K562 (cell line): ENCODE measurements at regions not wholly inside any gene's neighbourhood (a gene's known extent, or its start where the extent isn't known, plus 50 kb on each side); places are given as distances from the start of the nearest gene placed in this dataset.

Source experiments
- ATAC-seq: fragments of 200-7000 bp; cut with Tn5 transposase; 3 replicates; pipeline ENCODE4 v1.9.1; 2020; ENCODE audit warnings: moderate library complexity
- BruUV-seq: library from RNA; stranded (reverse); fragments of 400-500 nt; replicated peaks from 2 replicates; lab custom pipeline; 2021; lab: Mats Ljungman, UMichigan
- CTCF ChIA-PET: fragments of 300-600 bp; formaldehyde crosslinking; extraction: SDS; loops from one replicate; lab custom pipeline; 2021; ENCODE audit warnings: low intra/inter-chr PET ratio; lab: Yijun Ruan, JAX
- POLR2A ChIA-PET: fragments of 300-600, 350-650 bp; sonication (Branson Sonifier 250); formaldehyde crosslinking; extraction: SDS; loops from one replicate; lab custom pipeline; 2021; ENCODE audit warnings: antibody characterized with exemption, inconsistent platforms; lab: Yijun Ruan, JAX
- DNase-seq, 4 experiments: peaks; one replicate each; pipeline versions ENCODE4 v3.0.0 to v3.0.0-alpha.2; 2011 to 2018; ENCODE audit warnings: low spot score in 3 of 4, mixed read lengths in 3 of 4; ENCODE audit errors: extremely low read depth in 1 of 4
- FAIRE-seq: peaks from 2 replicates; lab custom pipeline; 2011; peaks lifted over from hg19 to GRCh38; lab: Jason Lieb, UNC
- H2AFZ ChIP-seq: 2 replicates; pipeline ENCODE4 v1.6.0; 2011; ENCODE audit warnings: low read depth, low read length, control low read depth, inconsistent platforms
- H3K27ac ChIP-seq: fragments of 200-600 bp; 3 replicates; pipeline ENCODE4 v1.8.0; 2011; ENCODE audit warnings: low read depth, mild to moderate bottlenecking, control low read depth, inconsistent platforms, low read length, moderate library complexity, mixed read lengths; ENCODE audit errors: extremely low read depth
- H3K27me3 ChIP-seq, 2 experiments: fragments of 300-600 bp in 1 of 2; 2 replicates in 1 of 2; 3 replicates in 1 of 2; pipeline versions ENCODE4 v1.6.0 to v1.8.0; 2011; ENCODE audit warnings: inconsistent platforms in 2 of 2, low read length in 2 of 2, mild to moderate bottlenecking in 1 of 2, mixed read lengths in 1 of 2, moderate library complexity in 1 of 2; ENCODE audit not compliant: control insufficient read depth in 2 of 2, insufficient read depth in 2 of 2
- H3K36me3 ChIP-seq: fragments of 300-600 bp; 3 replicates; pipeline ENCODE4 v1.8.0; 2011; ENCODE audit warnings: mild to moderate bottlenecking, low read length, inconsistent platforms; ENCODE audit not compliant: control insufficient read depth, insufficient read depth
- H3K4me1 ChIP-seq, 2 experiments: fragments of 200-600 bp in 1 of 2; replicated peaks in 1 of 2; 2 replicates in 1 of 2; 3 replicates in 1 of 2; pipeline versions ENCODE4 v1.5.1 to v1.8.0; 2011; ENCODE audit warnings: inconsistent platforms in 2 of 2, low read length in 2 of 2, mild to moderate bottlenecking in 1 of 2, mixed read lengths in 1 of 2, moderate library complexity in 1 of 2; ENCODE audit not compliant: control insufficient read depth in 2 of 2, insufficient read depth in 2 of 2
- H3K4me2 ChIP-seq: 2 replicates; pipeline ENCODE4 v1.6.1; 2011; ENCODE audit warnings: low read length, control low read depth, inconsistent platforms, mixed read lengths; ENCODE audit not compliant: insufficient read depth
- H3K4me3 ChIP-seq: fragments of 200-600 bp; sonication (generic), shearing (Covaris generic); 2 replicates; pipeline ENCODE4 v1.5.1; 2016; ENCODE audit warnings: control low read depth, inconsistent platforms
- H3K79me2 ChIP-seq: fragments of 200-600 bp; 3 replicates; pipeline ENCODE4 v1.8.0; 2011; ENCODE audit warnings: low read length, inconsistent platforms; ENCODE audit not compliant: control insufficient read depth, insufficient read depth
- H3K9ac ChIP-seq, 2 experiments: 2 replicates each; pipeline versions ENCODE4 v1.6.0 to v1.6.1; 2011; ENCODE audit warnings: low read depth in 2 of 2, low read length in 2 of 2, control low read depth in 1 of 2, inconsistent platforms in 1 of 2, mild to moderate bottlenecking in 1 of 2, mixed read lengths in 1 of 2; ENCODE audit not compliant: insufficient read depth in 1 of 2
- H3K9me1 ChIP-seq: one replicate; pipeline ENCODE4 v1.6.0; 2011; ENCODE audit warnings: inconsistent platforms, mild to moderate bottlenecking, low read length, moderate library complexity; ENCODE audit not compliant: control insufficient read depth, insufficient read depth
- H3K9me3 ChIP-seq: replicated peaks from 2 replicates; pipeline ENCODE4 v1.5.1; 2011; ENCODE audit warnings: low read depth, low read length, inconsistent platforms; ENCODE audit not compliant: control insufficient read depth, insufficient read depth
- H4K20me1 ChIP-seq: replicated peaks from 2 replicates; pipeline ENCODE4 v1.6.1; 2011; ENCODE audit warnings: low read length, inconsistent platforms, mixed read lengths; ENCODE audit not compliant: control insufficient read depth, insufficient read depth
- CCAR2 ChIP-seq: fragments of 200-400 bp; formaldehyde crosslinking; IDR thresholded peaks from 2 replicates; pipeline ENCODE4 v1.6.1; 2017; ENCODE audit warnings: mild to moderate bottlenecking, low read depth, low read length
- CREB5 ChIP-seq: fragments of 250-450 bp; sonication (Bioruptor Pico); IDR thresholded peaks from 2 replicates; pipeline ENCODE4 v1.5.0; 2020; ENCODE audit warnings: mild to moderate bottlenecking
- FUS ChIP-seq: fragments of 200-400 bp; formaldehyde crosslinking; optimal IDR thresholded peaks from 2 replicates; pipeline ENCODE3; 2017; ENCODE audit warnings: low read depth, low read length
- HNRNPUL1 ChIP-seq: fragments of 200-400 bp; formaldehyde crosslinking; IDR thresholded peaks from 2 replicates; pipeline ENCODE4 v1.6.1; 2017; ENCODE audit warnings: low read length
- MBD1 ChIP-seq: fragments of 250-450 bp; sonication (Bioruptor Pico); IDR thresholded peaks from 2 replicates; pipeline ENCODE4 v1.8.0; 2022; ENCODE audit warnings: inconsistent platforms
- MCM3 ChIP-seq: fragments of 450-650 bp; IDR thresholded peaks from 2 replicates; pipeline ENCODE4 v1.6.1; 2016
- MCM7 ChIP-seq, 2 experiments: fragments of 450-650 bp; IDR thresholded peaks; 2 replicates each; pipeline ENCODE4 v1.6.1; 2016 to 2018
- NCOA2 ChIP-seq, 2 experiments: fragments of 450-650 bp; IDR thresholded peaks; 2 replicates each; pipeline ENCODE4 v1.6.1; 2018; ENCODE audit warnings: mild to moderate bottlenecking in 2 of 2, moderate library complexity in 1 of 2; ENCODE audit not compliant: partially characterized antibody in 2 of 2
- NONO ChIP-seq, 2 experiments: fragments of 200-400 bp in 1 of 2; fragments of 450-650 bp in 1 of 2; formaldehyde crosslinking in 1 of 2; IDR thresholded peaks; 2 replicates each; pipeline ENCODE4 v1.6.1; 2017; ENCODE audit warnings: low read depth in 2 of 2, mild to moderate bottlenecking in 2 of 2, moderate library complexity in 2 of 2, low read length in 1 of 2
- PCBP1 ChIP-seq: fragments of 200-400 bp; formaldehyde crosslinking; IDR thresholded peaks from 2 replicates; pipeline ENCODE4 v1.6.1; 2018; ENCODE audit warnings: mild to moderate bottlenecking, low read depth, low read length; ENCODE audit not compliant: poor library complexity, severe bottlenecking
- PRPF4 ChIP-seq: fragments of 200-400 bp; formaldehyde crosslinking; IDR thresholded peaks from one replicate; pipeline ENCODE4 v1.6.1; 2017; ENCODE audit warnings: low read length, low read depth, mild to moderate bottlenecking; ENCODE audit not compliant: insufficient read depth, poor library complexity, severe bottlenecking
- RERE ChIP-seq: sonication (generic); formaldehyde crosslinking; IDR thresholded peaks from 2 replicates; pipeline ENCODE4 v1.8.0; 2023; ENCODE audit warnings: missing genetic modification reagents, mild to moderate bottlenecking, borderline replicate concordance
- SMAD1 ChIP-seq: fragments of 150-350 bp; IDR thresholded peaks from 2 replicates; pipeline ENCODE4 v1.6.1; 2014; ENCODE audit warnings: low read length, low read depth; ENCODE audit not compliant: partially characterized antibody
- ZBTB43 ChIP-seq: sonication (generic); formaldehyde crosslinking; IDR thresholded peaks from 2 replicates; pipeline ENCODE4 v1.8.0; 2023; ENCODE audit warnings: mild to moderate bottlenecking, missing genetic modification reagents
- WGBS: fragments of 100-300 bp; shearing (Covaris generic); methylation state at CpG from one replicate; pipeline ENCODE4 v1.1.6; 2016; ENCODE audit warnings: low coverage, mixed read lengths; ENCODE audit not compliant: insufficient coverage; ENCODE audit errors: missing lambda C conversion rate; 5-methylcytosine and 5-hydroxymethylcytosine counted together
- in situ Hi-C: fragments of 300-500 bp; cut with MboI; formaldehyde crosslinking; loops from 4 replicates; pipeline ENCODE4 v1.15.0; 2018; ENCODE audit warnings: inconsistent platforms, mixed read lengths
- intact Hi-C: fragments of 100-400 bp; cut with micrococcal nuclease; formaldehyde crosslinking; loops from 2 replicates; pipeline ENCODE4 v1.14.2; 2022

- BruUV-seq, result no TSS peak
- ChIA-PET POLR2A (no interaction called here), CTCF (no interaction called here)
- no peak overlapping the region for H3K4me2 ChIP-seq
- DNase-seq (no peak), ATAC-seq (no peak), FAIRE-seq (no peak)
- no peaks in the 10 kb centered on the region for H3K79me2 ChIP-seq
- H3K9me1 ChIP-seq, result no peaks in the 10 kb centered on the region
- H3K4me1 ChIP-seq, result no peaks in the 10 kb centered on the region
- H3K36me3 ChIP-seq, result no peaks in the 10 kb centered on the region
- H3K9me3 ChIP-seq, result no peaks in the 10 kb centered on the region
- H2AFZ ChIP-seq, result no peak overlapping the region
- H3K9ac ChIP-seq, result no peak overlapping the region
- no peaks in the 10 kb centered on the region for H4K20me1 ChIP-seq
- no peak overlapping the region for H3K4me3 ChIP-seq
- no peak overlapping the region for H3K27ac ChIP-seq
- intact Hi-C loops (no loop called here), in situ Hi-C loops (no loop called here)
- 0% methylated on average over 2 of the region's 2 CpGs for WGBS
- H3K27me3 ChIP-seq, result peaks cover 0 to 21% of the 10 kb centered on the region in 2 experiments; a peak in 2 of 5 replicates
- TF ChIP-seq NONO (IDR thresholded peaks at IDR 0.05; ENCODE audit: low read depth in 2 of 2, low read length in 1 of 2) (no peak), HNRNPUL1 (no peak), PCBP1 (no peak), ZBTB43 (CRISPR knock-in tag) (no peak), CCAR2 (no peak), PRPF4 (no peak), RERE (CRISPR knock-in tag) (no peak), MCM7 (IDR thresholded peaks at IDR 0.05) (no peak), SMAD1 (no peak), MCM3 (no peak), MBD1 (no peak), CREB5 (CRISPR knock-in tag) (no peak), NCOA2 (IDR thresholded peaks at IDR 0.05; ENCODE audit: partially characterized antibody in 2 of 2) (no peak), FUS (no peak)
These were observed 343.4 kb upstream of the SALL3 start for GRCh38 chr18:78636260-78636659.
